ENCODE measurements at regions not wholly inside any gene's neighbourhood (a gene's known extent, or its start where the extent isn't known, plus 50 kb on each side); places are given as distances from the start of the nearest gene placed in this dataset.

- TF ChIP-seq, protein P1, sequence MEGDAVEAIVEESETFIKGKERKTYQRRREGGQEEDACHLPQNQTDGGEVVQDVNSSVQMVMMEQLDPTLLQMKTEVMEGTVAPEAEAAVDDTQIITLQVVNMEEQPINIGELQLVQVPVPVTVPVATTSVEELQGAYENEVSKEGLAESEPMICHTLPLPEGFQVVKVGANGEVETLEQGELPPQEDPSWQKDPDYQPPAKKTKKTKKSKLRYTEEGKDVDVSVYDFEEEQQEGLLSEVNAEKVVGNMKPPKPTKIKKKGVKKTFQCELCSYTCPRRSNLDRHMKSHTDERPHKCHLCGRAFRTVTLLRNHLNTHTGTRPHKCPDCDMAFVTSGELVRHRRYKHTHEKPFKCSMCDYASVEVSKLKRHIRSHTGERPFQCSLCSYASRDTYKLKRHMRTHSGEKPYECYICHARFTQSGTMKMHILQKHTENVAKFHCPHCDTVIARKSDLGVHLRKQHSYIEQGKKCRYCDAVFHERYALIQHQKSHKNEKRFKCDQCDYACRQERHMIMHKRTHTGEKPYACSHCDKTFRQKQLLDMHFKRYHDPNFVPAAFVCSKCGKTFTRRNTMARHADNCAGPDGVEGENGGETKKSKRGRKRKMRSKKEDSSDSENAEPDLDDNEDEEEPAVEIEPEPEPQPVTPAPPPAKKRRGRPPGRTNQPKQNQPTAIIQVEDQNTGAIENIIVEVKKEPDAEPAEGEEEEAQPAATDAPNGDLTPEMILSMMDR (conservative IDR thresholded peaks at IDR 0.05): no peak
- no peak for TF ChIP-seq ZFX (IDR thresholded peaks at IDR 0.05)
These were observed 86.2 kb upstream of the CNKSR3 start for GRCh38 chr6:154596701-154597100.
